Lung (tissue), 11 donors: ENCODE measurements at regions not wholly inside any gene's neighbourhood (a gene's known extent, or its start where the extent isn't known, plus 50 kb on each side); places are given as distances from the start of the nearest gene placed in this dataset.

Experiments
- ATAC-seq: fragments of 200-7000 bp; cut with Tn5 transposase; one replicate; pipeline ENCODE4 v1.9.1; 2020; ENCODE audit warnings: moderate number of reproducible peaks; ENCODE audit not compliant: insufficient read depth, low FRiP score
- DNase-seq, 3 donors: peaks; one replicate each; pipeline ENCODE4 v3.0.0-alpha.2; 2013 to 2017
- H3K27ac ChIP-seq, 2 donors: one replicate each; pipeline ENCODE4 v1.5.1; 2013; ENCODE audit warnings: mild to moderate bottlenecking in 2 of 2, moderate library complexity in 2 of 2, control low read depth in 1 of 2, inconsistent platforms in 1 of 2, low read depth in 1 of 2, low read length in 1 of 2
- H3K27me3 ChIP-seq, 3 donors: one replicate each; pipeline ENCODE4 v1.5.1; 2013; ENCODE audit warnings: low read length in 2 of 3; ENCODE audit not compliant: control insufficient read depth in 3 of 3, insufficient read depth in 3 of 3
- H3K36me3 ChIP-seq, 4 donors: one replicate each; pipeline ENCODE4 v1.5.1; 2013; ENCODE audit warnings: low read length in 4 of 4, mild to moderate bottlenecking in 1 of 4, moderate library complexity in 1 of 4; ENCODE audit not compliant: control insufficient read depth in 4 of 4, insufficient read depth in 4 of 4
- H3K4me1 ChIP-seq, 5 donors: one replicate each; pipeline ENCODE4 v1.5.1; 2013; ENCODE audit warnings: low read length in 5 of 5, mild to moderate bottlenecking in 2 of 5, moderate library complexity in 1 of 5; ENCODE audit not compliant: control insufficient read depth in 5 of 5, insufficient read depth in 5 of 5
- H3K4me3 ChIP-seq: one replicate; pipeline ENCODE4 v1.5.1; 2013; ENCODE audit warnings: mild to moderate bottlenecking, control low read depth, moderate library complexity
- H3K9ac ChIP-seq, 2 donors: one replicate each; pipeline ENCODE4 v1.5.1; 2013; ENCODE audit warnings: low read length in 2 of 2, control low read depth in 1 of 2; ENCODE audit not compliant: insufficient read depth in 1 of 2
- H3K9me3 ChIP-seq, 4 donors: one replicate each; pipeline ENCODE4 v1.5.1; 2013; ENCODE audit warnings: low read length in 3 of 4, mild to moderate bottlenecking in 1 of 4, moderate library complexity in 1 of 4; ENCODE audit not compliant: control insufficient read depth in 4 of 4, insufficient read depth in 3 of 4
- WGBS, 2 donors: extraction: QIAGEN DNeasy Blood & Tissue Kit; methylation state at CpG; one replicate each; pipeline ENCODE4 v1.1.7; 2013; 5-methylcytosine and 5-hydroxymethylcytosine counted together
- TF ChIP-seq, protein P1 (sequence below): IDR thresholded peaks from 2 replicates; pipeline ENCODE4 v1.5.1; 2012; ENCODE audit warnings: mild to moderate bottlenecking; ENCODE audit errors: control extremely low read depth, extremely low read depth
- donor health status: control.
- donor health status: control.
- donor health status: Bipolar disorder and iron deficiency.
- donor health status: healthy.
- donor health status: DM: yes; HTN: yes; CAD: no.

DNA sequence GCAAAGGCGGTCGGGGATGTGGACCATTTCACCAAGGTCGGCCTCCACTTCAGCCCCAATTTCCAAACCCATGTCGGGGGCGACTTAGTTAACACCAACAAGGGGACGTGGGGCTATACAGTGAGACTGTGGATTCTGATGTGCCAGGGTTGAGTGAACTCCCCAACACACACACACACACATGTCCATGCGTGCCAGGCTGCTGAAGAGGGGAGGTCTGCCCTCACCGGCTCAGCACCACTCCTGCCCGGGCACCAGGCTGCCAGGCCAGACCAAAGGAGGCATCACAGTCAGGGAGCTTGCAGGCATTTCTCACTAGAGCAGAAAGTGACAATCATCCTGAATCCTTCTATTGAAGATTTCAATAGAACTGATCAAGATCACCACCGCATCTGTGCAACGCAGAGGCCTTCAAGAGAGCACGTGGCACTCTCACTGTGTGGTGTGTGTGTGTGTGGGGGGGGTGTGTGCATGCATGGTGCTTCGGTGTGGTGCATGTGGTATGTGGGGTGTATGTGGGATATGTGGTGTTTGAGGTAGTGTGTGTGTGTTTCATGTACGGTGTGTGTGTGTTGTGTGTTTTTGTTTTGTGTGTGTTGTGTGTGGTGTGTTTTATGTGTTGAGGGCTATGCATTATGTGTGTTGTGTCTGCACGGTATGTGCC lies 403.5 kb upstream of the RNF32 start:
- no peaks in the 10 kb centered on the region for H3K9me3 ChIP-seq
- no peaks in the 10 kb centered on the region for H3K4me1 ChIP-seq
- no peak overlapping the region for H3K27ac ChIP-seq
- H3K27me3 ChIP-seq, result no peaks in the 10 kb centered on the region
- ATAC-seq (no peak), DNase-seq (no peak)
- H3K9ac ChIP-seq, result no peak overlapping the region
- 92 to 93% methylated on average over 15 of the region's 15 CpGs for WGBS, 2 donors
- no peak overlapping the region for H3K4me3 ChIP-seq
- no peaks in the 10 kb centered on the region for H3K36me3 ChIP-seq
- TF ChIP-seq, protein P1, sequence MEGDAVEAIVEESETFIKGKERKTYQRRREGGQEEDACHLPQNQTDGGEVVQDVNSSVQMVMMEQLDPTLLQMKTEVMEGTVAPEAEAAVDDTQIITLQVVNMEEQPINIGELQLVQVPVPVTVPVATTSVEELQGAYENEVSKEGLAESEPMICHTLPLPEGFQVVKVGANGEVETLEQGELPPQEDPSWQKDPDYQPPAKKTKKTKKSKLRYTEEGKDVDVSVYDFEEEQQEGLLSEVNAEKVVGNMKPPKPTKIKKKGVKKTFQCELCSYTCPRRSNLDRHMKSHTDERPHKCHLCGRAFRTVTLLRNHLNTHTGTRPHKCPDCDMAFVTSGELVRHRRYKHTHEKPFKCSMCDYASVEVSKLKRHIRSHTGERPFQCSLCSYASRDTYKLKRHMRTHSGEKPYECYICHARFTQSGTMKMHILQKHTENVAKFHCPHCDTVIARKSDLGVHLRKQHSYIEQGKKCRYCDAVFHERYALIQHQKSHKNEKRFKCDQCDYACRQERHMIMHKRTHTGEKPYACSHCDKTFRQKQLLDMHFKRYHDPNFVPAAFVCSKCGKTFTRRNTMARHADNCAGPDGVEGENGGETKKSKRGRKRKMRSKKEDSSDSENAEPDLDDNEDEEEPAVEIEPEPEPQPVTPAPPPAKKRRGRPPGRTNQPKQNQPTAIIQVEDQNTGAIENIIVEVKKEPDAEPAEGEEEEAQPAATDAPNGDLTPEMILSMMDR, result no peak

DNA sequence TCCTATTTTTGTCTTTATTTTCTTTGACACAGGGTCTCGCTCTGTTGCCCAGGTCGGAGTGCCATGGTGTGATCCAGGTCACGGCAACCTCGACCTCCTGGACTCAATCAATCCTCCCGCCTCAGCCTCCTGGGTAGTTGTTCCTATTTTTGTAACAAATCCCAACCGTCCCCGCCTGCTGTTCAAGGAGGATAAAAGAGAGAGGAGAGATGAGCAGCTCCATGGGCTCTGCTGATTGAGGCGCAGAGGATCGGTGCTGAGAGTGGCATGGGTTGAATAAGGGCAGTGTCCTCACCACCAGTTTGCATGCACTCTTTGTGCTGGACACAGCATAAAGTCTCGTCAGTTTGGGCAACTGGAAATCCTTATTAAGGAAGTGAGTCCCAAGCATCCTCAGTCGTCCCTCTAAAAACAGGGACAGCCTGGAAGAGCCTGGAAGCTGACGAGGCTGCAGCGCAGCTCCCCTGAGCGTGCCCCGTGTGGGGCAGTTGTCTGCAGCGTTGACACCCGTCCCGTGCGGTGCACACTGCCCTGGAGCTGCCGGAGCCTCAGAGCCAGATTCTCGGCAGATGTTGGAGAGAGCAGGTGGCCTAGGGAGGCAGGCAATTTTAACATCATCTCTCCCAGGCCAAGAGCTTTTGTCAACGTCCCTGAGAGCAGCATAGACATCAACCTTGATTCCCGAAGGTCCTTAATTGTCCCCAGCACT lies 404.2 kb upstream of the RNF32 start:
- ATAC-seq (no peak), DNase-seq (no peak)
- whole genome bisulfite sequencing, 2 donors, result 84 to 86% methylated on average over 23 of the region's 23 CpGs
- Histone ChIP-seq H3K36me3 (no peaks in the 10 kb centered on the region), H3K27ac (no peak overlapping the region), H3K4me3 (no peak overlapping the region), H3K4me1 (no peaks in the 10 kb centered on the region), H3K9me3 (no peaks in the 10 kb centered on the region), H3K27me3 (no peaks in the 10 kb centered on the region), H3K9ac (no peak overlapping the region)
- TF ChIP-seq, protein P1, result no peak

DNA sequence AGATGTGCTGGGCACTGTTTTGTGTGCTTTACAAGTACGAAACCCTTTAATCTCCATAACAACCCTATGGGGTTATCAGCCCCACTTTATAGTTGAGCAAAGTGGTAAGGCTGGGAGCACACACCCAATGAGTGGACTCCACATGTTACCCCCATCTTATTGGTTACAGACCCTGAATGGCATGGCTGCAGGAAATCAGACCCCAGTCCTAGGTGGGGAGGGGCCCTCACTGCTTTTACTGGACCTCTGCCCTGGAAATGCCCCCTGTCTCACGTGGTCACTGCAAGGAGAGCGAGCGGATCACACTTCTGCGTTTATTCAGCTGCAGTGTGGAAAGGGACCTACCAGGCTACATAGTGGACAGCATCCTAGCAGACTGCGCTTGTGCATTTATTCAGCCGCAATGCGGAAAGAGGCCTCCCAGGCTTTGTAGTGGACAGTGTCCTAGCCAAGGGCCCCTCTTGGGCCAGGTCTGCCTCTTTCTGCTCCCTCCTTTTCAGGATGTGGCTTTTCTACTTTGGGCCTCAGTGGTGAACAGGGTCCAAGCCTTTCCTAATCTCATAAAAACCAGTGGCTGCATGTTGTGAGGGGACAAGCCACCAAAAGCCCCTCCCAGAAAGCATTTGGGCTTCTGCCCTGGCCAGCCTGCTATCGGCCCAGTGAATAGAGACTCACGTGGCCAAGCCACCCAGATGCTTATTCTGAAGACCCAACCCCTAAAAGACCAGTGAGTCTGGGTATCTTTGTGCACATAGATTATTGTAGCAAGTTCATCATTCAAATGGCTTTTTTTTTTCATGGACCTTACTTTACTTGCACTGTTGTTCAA lies 405.7 kb upstream of the RNF32 start:
- TF ChIP-seq, protein P1, result no peak
- no peaks in the 10 kb centered on the region for H3K27me3 ChIP-seq
- no peaks in the 10 kb centered on the region for H3K4me1 ChIP-seq
- no peaks in the 10 kb centered on the region for H3K36me3 ChIP-seq
- no peak overlapping the region for H3K4me3 ChIP-seq
- H3K27ac ChIP-seq, result no peak overlapping the region
- no peak overlapping the region for H3K9ac ChIP-seq
- ATAC-seq (no peak), DNase-seq (no peak)
- H3K9me3 ChIP-seq, result no peaks in the 10 kb centered on the region
- WGBS, 2 donors, result 85 to 86% methylated on average over 10 of the region's 10 CpGs
